ENCODE measurements at regions not wholly inside any gene's neighbourhood (a gene's known extent, or its start where the extent isn't known, plus 50 kb on each side); places are given as distances from the start of the nearest gene placed in this dataset.

GRCh38 chr5:108484035-108484434 is 102.1 kb upstream of the FBXL17 start:
- Histone ChIP-seq H3K4me3 (ENCODE audit: insufficient read depth, low read length) (no peak overlapping the region), H3K4me2 (ENCODE audit: insufficient read depth, low read length) (no peak overlapping the region), H3K79me2 (ENCODE audit: insufficient read depth, low read length) (no peaks in the 10 kb centered on the region), H3K9me3 (ENCODE audit: low read depth, low read length) (no peaks in the 10 kb centered on the region), H3K36me3 (ENCODE audit: insufficient read depth, low read length) (no peaks in the 10 kb centered on the region), H4K20me1 (ENCODE audit: insufficient read depth, low read length) (no peaks in the 10 kb centered on the region), H3K27ac (ENCODE audit: low read depth, low read length) (no peak overlapping the region), H2AFZ (ENCODE audit: low read length) (no peak overlapping the region), H3K27me3 (ENCODE audit: insufficient read depth, low read length) (no peaks in the 10 kb centered on the region), H3K4me1 (ENCODE audit: insufficient read depth, low read length) (no peaks in the 10 kb centered on the region)
- DNase-seq (ENCODE audit: insufficient read length, low spot score, missing footprints) = no peak
- no peak for TF ChIP-seq CTCF (IDR thresholded peaks at IDR 0.05; ENCODE audit: extremely low read depth, low read depth, low read length)

GRCh38 chr5:108481355-108481931 is 99.5 kb upstream of the FBXL17 start:
- Histone ChIP-seq H2AFZ (ENCODE audit: low read length) (peak overlapping the region; percentile 63), H3K27me3 (ENCODE audit: insufficient read depth, low read length) (peaks cover 3% of the 10 kb centered on the region), H3K4me1 (ENCODE audit: insufficient read depth, low read length) (no peaks in the 10 kb centered on the region), H3K36me3 (ENCODE audit: insufficient read depth, low read length) (no peaks in the 10 kb centered on the region), H3K4me2 (ENCODE audit: insufficient read depth, low read length) (peak overlapping the region; percentile 56), H3K79me2 (ENCODE audit: insufficient read depth, low read length) (no peaks in the 10 kb centered on the region), H3K9me3 (ENCODE audit: low read depth, low read length) (no peaks in the 10 kb centered on the region), H3K4me3 (ENCODE audit: insufficient read depth, low read length) (no peak overlapping the region), H3K27ac (ENCODE audit: low read depth, low read length) (no peak overlapping the region), H4K20me1 (ENCODE audit: insufficient read depth, low read length) (no peaks in the 10 kb centered on the region)
- DNase-seq (ENCODE audit: insufficient read length, low spot score, missing footprints) = peak; percentile 9
- TF ChIP-seq CTCF (IDR thresholded peaks at IDR 0.05; ENCODE audit: extremely low read depth, low read depth, low read length) = peak; percentile 47

DNA sequence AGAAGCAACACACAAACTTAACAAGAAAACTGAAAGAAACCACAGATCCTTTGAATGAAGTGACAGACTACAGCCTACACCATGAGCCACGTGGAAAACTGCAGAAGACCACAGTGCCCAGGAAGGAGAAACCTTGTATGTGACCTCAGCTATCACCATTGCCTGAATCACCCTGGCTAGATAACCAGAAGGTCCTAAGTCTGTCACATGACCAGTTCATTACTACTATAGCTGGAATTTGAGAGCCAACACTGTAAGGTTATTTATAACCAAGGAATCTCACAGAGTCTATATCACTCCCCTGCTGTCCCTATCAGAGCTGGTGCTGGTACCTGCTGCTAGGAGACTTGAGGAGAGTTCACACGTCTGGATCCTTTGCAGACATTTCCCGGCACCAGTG is 90.3 kb upstream of the FBXL17 start:
- Histone ChIP-seq H3K4me1 (ENCODE audit: insufficient read depth, low read length) (no peaks in the 10 kb centered on the region), H3K9me3 (ENCODE audit: low read depth, low read length) (no peaks in the 10 kb centered on the region), H3K27ac (ENCODE audit: low read depth, low read length) (no peak overlapping the region), H2AFZ (ENCODE audit: low read length) (peak overlapping the region; percentile 1), H3K36me3 (ENCODE audit: insufficient read depth, low read length) (no peaks in the 10 kb centered on the region), H3K27me3 (ENCODE audit: insufficient read depth, low read length) (no peaks in the 10 kb centered on the region), H3K79me2 (ENCODE audit: insufficient read depth, low read length) (no peaks in the 10 kb centered on the region), H3K4me3 (ENCODE audit: insufficient read depth, low read length) (no peak overlapping the region), H3K4me2 (ENCODE audit: insufficient read depth, low read length) (no peak overlapping the region), H4K20me1 (ENCODE audit: insufficient read depth, low read length) (no peaks in the 10 kb centered on the region)
- DNase-seq (ENCODE audit: insufficient read length, low spot score, missing footprints) = no peak
- TF ChIP-seq CTCF (IDR thresholded peaks at IDR 0.05; ENCODE audit: extremely low read depth, low read depth, low read length) = no peak

- H3K36me3 ChIP-seq (ENCODE audit: insufficient read depth, low read length) = no peaks in the 10 kb centered on the region
- H3K4me1 ChIP-seq (ENCODE audit: insufficient read depth, low read length) = no peaks in the 10 kb centered on the region
- H3K9me3 ChIP-seq (ENCODE audit: low read depth, low read length) = no peaks in the 10 kb centered on the region
- no peaks in the 10 kb centered on the region for H3K27me3 ChIP-seq (ENCODE audit: insufficient read depth, low read length)
- H3K4me2 ChIP-seq (ENCODE audit: insufficient read depth, low read length) = no peak overlapping the region
- no peak for TF ChIP-seq CTCF (IDR thresholded peaks at IDR 0.05; ENCODE audit: extremely low read depth, low read depth, low read length)
- H4K20me1 ChIP-seq (ENCODE audit: insufficient read depth, low read length) = no peaks in the 10 kb centered on the region
- no peak for DNase-seq (ENCODE audit: insufficient read length, low spot score, missing footprints)
- no peak overlapping the region for H3K4me3 ChIP-seq (ENCODE audit: insufficient read depth, low read length)
- H3K27ac ChIP-seq (ENCODE audit: low read depth, low read length) = no peak overlapping the region
- no peaks in the 10 kb centered on the region for H3K79me2 ChIP-seq (ENCODE audit: insufficient read depth, low read length)
- H2AFZ ChIP-seq (ENCODE audit: low read length) = no peak overlapping the region
These were observed 85.7 kb upstream of the FBXL17 start for GRCh38 chr5:108467563-108467962.

Measured in osteoblast (primary cell).